ENCODE measurements at regions not wholly inside any gene's neighbourhood (a gene's known extent, or its start where the extent isn't known, plus 50 kb on each side); places are given as distances from the start of the nearest gene placed in this dataset.

DNA sequence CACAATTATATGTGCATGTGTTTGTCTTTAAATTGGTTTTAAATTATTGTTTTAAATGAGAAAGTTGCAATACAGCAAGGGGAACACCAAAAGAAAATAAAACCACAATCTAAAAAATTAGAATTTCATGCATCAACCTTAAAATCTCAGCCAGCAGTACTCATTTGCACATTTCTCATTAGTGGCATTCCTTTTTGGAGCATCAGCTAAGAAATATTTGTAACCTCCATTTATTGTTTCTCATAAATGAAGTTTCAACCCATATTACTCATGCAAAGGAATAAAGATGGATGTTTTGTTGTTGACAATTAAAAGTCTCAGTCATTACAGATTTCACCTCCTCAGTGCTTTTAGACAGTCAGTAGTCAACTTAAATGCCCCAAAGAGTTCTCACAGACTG, 160.1 kb downstream of the TBX15 start:
- DNase-seq (ENCODE audit: low spot score) = no peak
- no peaks in the 10 kb centered on the region for H4K20me1 ChIP-seq (ENCODE audit: insufficient read depth, poor library complexity, severe bottlenecking)

DNA sequence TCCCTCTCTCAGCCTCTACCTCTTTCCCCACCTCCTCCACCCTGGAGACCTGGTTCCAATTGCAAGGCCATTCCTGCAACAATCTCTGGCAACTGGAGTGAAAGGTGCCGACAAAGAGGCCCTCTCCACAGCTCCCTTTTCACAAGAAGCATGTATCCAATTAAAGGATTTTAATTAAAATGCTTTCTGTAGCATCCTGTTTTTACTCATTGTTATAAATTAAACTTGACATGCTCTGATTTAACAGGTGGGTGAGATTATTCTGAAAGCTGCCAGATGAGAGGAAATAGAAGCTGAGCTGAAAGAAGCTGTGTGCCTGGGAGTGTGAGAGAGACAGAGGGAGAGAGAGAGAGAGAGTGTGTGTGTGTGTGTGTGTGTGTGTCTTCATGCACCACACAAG, 160.5 kb downstream of the TBX15 start:
- TF ChIP-seq EZH2 (IDR thresholded peaks at IDR 0.05; ENCODE audit: borderline replicate concordance) = no peak
- TF ChIP-seq, protein P1, sequence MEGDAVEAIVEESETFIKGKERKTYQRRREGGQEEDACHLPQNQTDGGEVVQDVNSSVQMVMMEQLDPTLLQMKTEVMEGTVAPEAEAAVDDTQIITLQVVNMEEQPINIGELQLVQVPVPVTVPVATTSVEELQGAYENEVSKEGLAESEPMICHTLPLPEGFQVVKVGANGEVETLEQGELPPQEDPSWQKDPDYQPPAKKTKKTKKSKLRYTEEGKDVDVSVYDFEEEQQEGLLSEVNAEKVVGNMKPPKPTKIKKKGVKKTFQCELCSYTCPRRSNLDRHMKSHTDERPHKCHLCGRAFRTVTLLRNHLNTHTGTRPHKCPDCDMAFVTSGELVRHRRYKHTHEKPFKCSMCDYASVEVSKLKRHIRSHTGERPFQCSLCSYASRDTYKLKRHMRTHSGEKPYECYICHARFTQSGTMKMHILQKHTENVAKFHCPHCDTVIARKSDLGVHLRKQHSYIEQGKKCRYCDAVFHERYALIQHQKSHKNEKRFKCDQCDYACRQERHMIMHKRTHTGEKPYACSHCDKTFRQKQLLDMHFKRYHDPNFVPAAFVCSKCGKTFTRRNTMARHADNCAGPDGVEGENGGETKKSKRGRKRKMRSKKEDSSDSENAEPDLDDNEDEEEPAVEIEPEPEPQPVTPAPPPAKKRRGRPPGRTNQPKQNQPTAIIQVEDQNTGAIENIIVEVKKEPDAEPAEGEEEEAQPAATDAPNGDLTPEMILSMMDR (IDR thresholded peaks at IDR 0.05; ENCODE audit: poor library complexity) = no peak
- TF ChIP-seq EZH2phosphoT487 (IDR thresholded peaks at IDR 0.05; ENCODE audit: low read depth, severe bottlenecking, unreplicated experiment) = no peak
- no peaks in the 10 kb centered on the region for H3K9me3 ChIP-seq (ENCODE audit: low read depth)
- no peaks in the 10 kb centered on the region for H4K20me1 ChIP-seq (ENCODE audit: insufficient read depth, poor library complexity, severe bottlenecking)
- no peaks in the 10 kb centered on the region for H3K4me1 ChIP-seq (ENCODE audit: insufficient read depth)
- no peak for DNase-seq (ENCODE audit: low spot score)
- no peaks in the 10 kb centered on the region for H3K9me2 ChIP-seq (replicated peaks; ENCODE audit: insufficient read depth)
- no peak overlapping the region for H2AFZ ChIP-seq
- no peaks in the 10 kb centered on the region for H3K36me3 ChIP-seq (replicated peaks; ENCODE audit: insufficient read depth, low read depth)
- H3K27ac ChIP-seq = no peak overlapping the region
- no peaks in the 10 kb centered on the region for H3K79me2 ChIP-seq
- H3K4me2 ChIP-seq = no peak overlapping the region
- no peak overlapping the region for H3K4me3 ChIP-seq
- WGBS (ENCODE audit: low lambda C conversion rate, missing lambda C conversion rate) = 43% methylated on average over 1 of the region's 1 CpG
- no peaks in the 10 kb centered on the region for H3K27me3 ChIP-seq

More for the DNA sequence above, 160.1 kb downstream of the TBX15 start:
- no peak overlapping the region for H3K27ac ChIP-seq
- H3K27me3 ChIP-seq = no peaks in the 10 kb centered on the region
- H3K9me2 ChIP-seq (replicated peaks; ENCODE audit: insufficient read depth) = no peaks in the 10 kb centered on the region
- H3K79me2 ChIP-seq = no peaks in the 10 kb centered on the region
- H3K36me3 ChIP-seq (replicated peaks; ENCODE audit: insufficient read depth, low read depth) = no peaks in the 10 kb centered on the region
- no peaks in the 10 kb centered on the region for H3K4me1 ChIP-seq (ENCODE audit: insufficient read depth)
- no peaks in the 10 kb centered on the region for H3K9me3 ChIP-seq (ENCODE audit: low read depth)
- TF ChIP-seq, protein P1 (IDR thresholded peaks at IDR 0.05; ENCODE audit: poor library complexity) = no peak
- TF ChIP-seq EZH2 (IDR thresholded peaks at IDR 0.05; ENCODE audit: borderline replicate concordance) (no peak), EZH2phosphoT487 (IDR thresholded peaks at IDR 0.05; ENCODE audit: low read depth, severe bottlenecking, unreplicated experiment) (no peak)
- no peak overlapping the region for H3K4me3 ChIP-seq
- no peak overlapping the region for H3K4me2 ChIP-seq
- no peak overlapping the region for H2AFZ ChIP-seq

DNA sequence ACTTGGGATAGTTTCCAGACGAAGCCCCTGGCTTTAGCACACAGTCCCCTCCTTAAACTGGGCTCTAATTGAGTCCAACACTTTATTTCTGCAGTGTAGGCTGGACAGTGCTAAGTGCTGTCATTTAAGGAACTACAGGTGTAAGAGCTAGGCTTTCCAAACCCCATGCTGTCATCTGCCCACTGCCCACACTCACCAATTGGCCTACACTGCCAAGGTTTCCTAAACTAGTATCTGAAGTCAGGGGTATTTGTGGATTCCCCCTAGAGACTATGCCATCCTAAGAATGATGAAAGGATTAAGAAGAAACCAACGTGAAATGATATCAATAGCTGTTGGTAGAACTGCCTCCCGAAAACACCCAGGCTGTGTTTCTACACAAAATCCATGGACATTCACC, 160.9 kb downstream of the TBX15 start:
- Histone ChIP-seq H3K27ac (no peak overlapping the region), H3K27me3 (no peaks in the 10 kb centered on the region), H3K4me2 (no peak overlapping the region), H3K36me3 (replicated peaks; ENCODE audit: insufficient read depth, low read depth) (no peaks in the 10 kb centered on the region), H3K9me2 (replicated peaks; ENCODE audit: insufficient read depth) (no peaks in the 10 kb centered on the region), H3K4me1 (ENCODE audit: insufficient read depth) (no peaks in the 10 kb centered on the region), H3K79me2 (no peaks in the 10 kb centered on the region), H3K9me3 (ENCODE audit: low read depth) (no peaks in the 10 kb centered on the region), H4K20me1 (ENCODE audit: insufficient read depth, poor library complexity, severe bottlenecking) (no peaks in the 10 kb centered on the region), H3K4me3 (no peak overlapping the region), H2AFZ (no peak overlapping the region)
- DNase-seq (ENCODE audit: low spot score) = no peak
- TF ChIP-seq EZH2 (IDR thresholded peaks at IDR 0.05; ENCODE audit: borderline replicate concordance) (no peak), EZH2phosphoT487 (IDR thresholded peaks at IDR 0.05; ENCODE audit: low read depth, severe bottlenecking, unreplicated experiment) (no peak)
- TF ChIP-seq, protein P1 (IDR thresholded peaks at IDR 0.05; ENCODE audit: poor library complexity) = no peak
- 78% methylated on average over 3 of the region's 3 CpGs for WGBS (ENCODE audit: low lambda C conversion rate, missing lambda C conversion rate)

DNA sequence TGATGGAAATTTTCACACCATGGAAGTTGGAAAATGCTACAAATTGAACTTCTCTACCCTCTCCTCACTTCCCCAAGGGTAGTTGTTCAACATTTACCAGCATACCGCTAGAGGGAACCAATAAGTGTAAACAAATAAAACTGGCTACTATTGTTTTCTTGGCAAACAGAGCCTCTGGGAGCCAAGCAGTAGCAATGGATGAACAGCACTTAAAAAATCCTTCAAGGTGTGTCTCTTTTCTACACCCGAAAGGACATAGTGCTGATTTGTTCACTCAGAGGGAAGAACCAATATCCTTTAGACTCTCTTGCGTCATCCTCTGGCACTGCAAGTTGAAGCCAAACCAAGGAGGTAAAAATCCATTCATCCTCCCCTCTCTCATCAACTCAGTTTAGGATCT, 161.5 kb downstream of the TBX15 start:
- H3K4me1 ChIP-seq (ENCODE audit: insufficient read depth) = no peaks in the 10 kb centered on the region
- no peaks in the 10 kb centered on the region for H3K9me3 ChIP-seq (ENCODE audit: low read depth)
- TF ChIP-seq, protein P1 (IDR thresholded peaks at IDR 0.05; ENCODE audit: poor library complexity) = no peak
- TF ChIP-seq EZH2 (IDR thresholded peaks at IDR 0.05; ENCODE audit: borderline replicate concordance) (no peak), EZH2phosphoT487 (IDR thresholded peaks at IDR 0.05; ENCODE audit: low read depth, severe bottlenecking, unreplicated experiment) (no peak)
- 55% methylated on average over 3 of the region's 3 CpGs for WGBS (ENCODE audit: low lambda C conversion rate, missing lambda C conversion rate)
- no peaks in the 10 kb centered on the region for H3K27me3 ChIP-seq
- H2AFZ ChIP-seq = no peak overlapping the region
- H3K9me2 ChIP-seq (replicated peaks; ENCODE audit: insufficient read depth) = no peaks in the 10 kb centered on the region
- DNase-seq (ENCODE audit: low spot score) = no peak
- no peaks in the 10 kb centered on the region for H3K36me3 ChIP-seq (replicated peaks; ENCODE audit: insufficient read depth, low read depth)
- no peaks in the 10 kb centered on the region for H3K79me2 ChIP-seq
- no peaks in the 10 kb centered on the region for H4K20me1 ChIP-seq (ENCODE audit: insufficient read depth, poor library complexity, severe bottlenecking)
- H3K27ac ChIP-seq = no peak overlapping the region
- no peak overlapping the region for H3K4me3 ChIP-seq
- H3K4me2 ChIP-seq = no peak overlapping the region

Data from hepatocyte (in vitro differentiated cells).